HG02973 (cell line): ENCODE measurements at regions not wholly inside any gene's neighbourhood (a gene's known extent, or its start where the extent isn't known, plus 50 kb on each side); places are given as distances from the start of the nearest gene placed in this dataset.

Experiments used
- ATAC-seq: cut with Tn5 transposase; IDR thresholded peaks from one replicate; pipeline ENCODE4 v1.9.1; 2021; ENCODE audit warnings: moderate library complexity; ENCODE audit not compliant: unreplicated experiment

- ATAC-seq: no peak
Measured at GRCh38 chr15:93219859-93220420, 130.9 kb upstream of the RGMA start.

- no peak for ATAC-seq
Measured at GRCh38 chr15:93217343-93217742, 128.3 kb upstream of the RGMA start.

DNA sequence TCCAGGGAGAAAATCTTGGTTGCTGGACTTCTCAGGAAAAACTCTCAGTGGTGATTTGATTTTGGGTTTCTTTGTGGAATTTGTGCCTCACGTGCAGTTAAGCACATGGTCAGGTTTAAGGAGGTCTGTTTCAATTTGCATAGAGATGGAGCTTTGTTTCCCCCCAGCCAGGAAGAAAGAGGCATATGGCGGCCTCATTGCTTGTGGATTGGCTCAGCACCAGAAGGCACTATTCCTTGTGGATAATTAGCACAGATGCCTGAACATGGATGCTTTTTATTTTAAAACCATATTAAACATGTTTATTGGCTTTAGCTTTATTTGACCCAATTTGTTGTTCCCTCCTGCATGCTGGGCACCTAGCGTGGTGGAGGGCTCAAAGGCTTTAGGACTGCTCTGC is 125.1 kb upstream of the RGMA start:
- ATAC-seq: no peak

DNA sequence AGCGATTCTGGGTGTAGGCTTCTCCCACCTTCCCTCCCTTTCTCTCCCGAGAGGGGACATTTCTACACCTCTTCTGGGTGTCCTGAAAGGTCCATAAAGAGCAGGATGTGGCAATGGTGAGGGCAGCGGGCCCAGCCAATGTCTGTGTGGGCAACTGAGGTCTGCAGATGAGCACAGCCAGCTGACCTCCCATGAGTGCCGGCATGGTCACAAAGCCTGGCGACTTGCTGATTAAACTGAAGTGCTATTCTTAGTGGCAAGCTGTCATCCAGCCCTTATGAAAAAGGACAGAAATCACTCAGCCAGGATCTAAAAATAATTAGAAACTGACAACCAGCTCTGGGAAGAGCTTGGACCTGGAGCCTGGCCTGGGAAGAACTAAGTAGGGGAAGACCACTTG is 124.3 kb upstream of the RGMA start:
- ATAC-seq: no peak

DNA sequence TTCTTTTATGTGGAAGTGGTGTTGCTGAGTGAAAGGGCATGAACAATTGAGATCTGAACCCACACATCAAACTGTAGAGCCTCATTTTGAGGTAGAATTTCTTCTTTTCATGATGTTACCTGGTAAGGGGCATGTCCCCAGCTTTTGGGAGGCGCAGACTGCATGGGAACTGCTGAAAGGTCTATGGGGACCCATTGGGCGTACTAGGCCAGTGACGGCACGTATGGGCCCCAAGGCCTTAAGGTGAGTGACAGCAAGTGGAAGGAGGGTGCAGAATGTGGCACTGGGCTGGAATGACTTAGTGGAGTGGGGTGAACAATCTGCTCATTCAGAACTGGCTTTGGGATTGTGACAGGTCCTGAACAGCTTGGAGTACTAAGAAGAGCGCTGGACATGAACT is 123.6 kb upstream of the RGMA start:
- no peak for ATAC-seq

GRCh38 chr15:93210995-93211394 is 122.0 kb upstream of the RGMA start:
- no peak for ATAC-seq

DNA sequence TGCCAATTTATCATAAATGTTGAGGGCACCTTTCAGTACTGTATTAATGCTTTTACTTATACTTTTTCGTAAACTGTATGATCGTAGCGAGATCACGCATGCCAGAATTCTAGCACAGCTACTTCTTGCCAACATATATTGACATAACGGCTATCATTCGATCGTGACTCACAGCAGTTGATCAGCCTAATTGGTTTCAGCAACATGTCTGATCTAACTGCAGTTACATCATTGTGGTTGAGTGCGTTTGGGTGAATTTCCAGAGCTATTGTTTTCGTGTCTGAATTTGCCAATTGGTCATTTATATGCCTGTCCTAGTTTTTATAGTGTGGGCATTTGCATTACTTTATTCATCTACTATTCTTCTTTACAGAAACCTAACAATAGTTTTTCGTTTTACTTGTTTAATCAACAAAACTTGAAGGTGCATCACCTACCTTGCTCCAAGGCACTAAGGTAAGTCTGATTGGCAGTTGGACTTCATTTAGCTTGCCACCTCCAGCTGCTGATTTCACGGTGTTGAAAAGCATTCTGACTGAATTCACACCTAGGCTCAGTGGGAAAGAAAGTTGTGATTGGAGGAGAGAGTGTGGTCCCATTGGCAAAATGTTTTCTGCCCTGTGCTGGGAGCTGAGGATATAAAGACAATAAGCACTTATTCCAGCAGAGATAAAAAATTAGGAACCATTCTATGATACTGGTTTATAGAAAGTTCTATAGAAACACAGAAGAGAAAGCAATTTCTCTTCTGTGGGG is 120.9 kb upstream of the RGMA start:
- ATAC-seq: no peak

DNA sequence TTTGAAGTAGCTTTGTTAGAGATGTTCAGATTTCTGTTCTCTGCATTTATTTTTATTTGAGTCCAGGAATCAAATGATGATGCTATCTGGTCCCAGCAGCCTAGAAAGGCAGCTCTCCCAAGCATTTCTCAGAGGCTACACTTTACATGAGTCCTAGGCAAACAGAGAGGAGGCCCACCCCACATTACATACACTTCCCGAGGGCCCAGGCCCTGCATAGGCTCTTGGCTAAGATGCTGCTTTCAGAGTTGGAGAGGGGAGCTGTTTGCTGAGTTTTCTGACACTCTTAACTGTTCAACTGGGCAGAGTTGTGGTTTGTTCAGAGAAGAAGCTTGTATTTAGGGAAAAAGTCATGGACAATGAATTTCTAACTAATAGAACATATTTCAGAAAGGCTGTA is 117.9 kb upstream of the RGMA start:
- no peak for ATAC-seq

- no peak for ATAC-seq
Measured at GRCh38 chr15:93205413-93205812, 116.4 kb upstream of the RGMA start.

GRCh38 chr15:93203036-93203435 is 114.0 kb upstream of the RGMA start:
- no peak for ATAC-seq

DNA sequence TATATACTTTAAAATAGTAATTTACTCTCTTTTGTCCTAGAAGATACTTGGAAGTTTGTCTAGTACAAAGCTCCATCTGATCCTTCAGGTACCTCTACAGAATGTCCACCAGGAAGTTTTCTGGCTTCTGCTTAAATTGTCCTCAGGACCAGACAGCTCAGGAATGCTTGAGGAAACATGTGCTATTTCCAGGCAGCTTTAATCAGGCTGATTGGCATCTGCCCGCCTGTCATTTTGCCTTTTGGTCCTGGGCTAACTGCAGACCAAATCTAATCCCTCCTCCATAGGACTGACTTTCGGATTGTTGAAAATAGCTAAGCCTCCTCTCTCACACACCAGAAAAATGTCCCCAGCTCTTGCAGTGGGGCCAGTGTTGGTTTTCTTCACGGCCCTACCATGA is 113.4 kb upstream of the RGMA start:
- no peak for ATAC-seq

GRCh38 chr15:93201940-93202339 is 112.9 kb upstream of the RGMA start:
- ATAC-seq: no peak

GRCh38 chr15:93200837-93201226 is 111.8 kb upstream of the RGMA start:
- no peak for ATAC-seq

DNA sequence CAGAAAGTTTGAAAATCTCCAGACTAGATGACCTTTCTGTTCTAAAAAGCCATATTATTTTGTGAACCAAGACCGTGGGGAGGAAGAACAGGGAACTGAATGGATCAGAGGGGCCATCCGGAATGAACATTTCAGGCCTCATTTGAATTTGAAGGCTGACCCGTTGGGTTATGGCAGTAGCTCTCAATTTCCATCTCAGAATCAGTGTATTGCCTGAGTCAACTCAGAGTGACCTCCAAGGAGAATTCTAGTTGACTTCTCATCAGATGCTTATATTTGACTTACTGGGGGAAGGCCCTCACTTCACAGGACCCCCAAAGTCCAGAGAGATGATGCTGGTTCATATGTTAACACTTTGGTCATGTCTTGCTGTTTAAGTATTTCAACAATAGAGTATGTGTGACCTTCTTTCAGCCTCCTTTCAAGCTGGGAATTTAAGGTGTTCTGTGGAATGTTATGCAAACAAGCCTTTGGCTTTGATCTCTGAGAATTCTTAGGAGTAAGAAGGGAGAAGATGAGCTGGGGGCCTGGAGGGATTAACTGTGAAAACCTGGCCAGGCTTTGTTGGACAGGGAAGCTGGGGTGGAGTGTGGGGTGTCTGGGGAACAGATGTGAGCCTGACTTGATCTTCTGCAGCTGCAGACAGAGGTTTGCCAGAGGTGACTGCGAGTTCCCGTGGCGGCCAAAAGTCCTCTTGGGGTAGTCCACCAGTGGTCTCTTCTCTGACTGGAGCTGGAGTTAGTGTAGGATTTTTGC is 111.2 kb upstream of the RGMA start:
- no peak for ATAC-seq

DNA sequence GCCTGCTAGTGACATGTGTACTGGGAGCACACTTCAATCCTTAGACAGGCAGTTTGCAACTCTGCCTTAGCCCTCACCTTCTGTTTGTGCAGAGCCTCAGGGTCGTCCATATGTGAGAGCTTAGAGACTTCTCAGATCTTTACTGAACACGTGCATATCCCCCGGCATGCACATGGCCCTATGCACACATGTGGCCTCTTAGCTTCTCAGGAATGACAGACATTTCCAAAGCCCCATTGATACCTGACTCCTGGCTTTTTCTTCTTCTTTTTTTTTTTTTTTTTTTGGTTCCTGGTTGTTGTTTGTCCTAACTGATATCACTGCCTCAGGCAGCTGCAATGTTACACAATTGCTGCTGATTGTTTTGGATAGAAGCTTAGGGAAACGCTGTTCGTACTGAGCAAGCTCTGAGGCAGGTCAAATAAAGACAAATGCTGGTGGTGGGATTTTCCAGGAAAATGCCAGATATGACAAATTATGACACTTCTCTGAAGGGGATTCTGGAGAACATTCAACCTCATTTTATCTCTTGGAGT is 107.2 kb upstream of the RGMA start:
- ATAC-seq: no peak

DNA sequence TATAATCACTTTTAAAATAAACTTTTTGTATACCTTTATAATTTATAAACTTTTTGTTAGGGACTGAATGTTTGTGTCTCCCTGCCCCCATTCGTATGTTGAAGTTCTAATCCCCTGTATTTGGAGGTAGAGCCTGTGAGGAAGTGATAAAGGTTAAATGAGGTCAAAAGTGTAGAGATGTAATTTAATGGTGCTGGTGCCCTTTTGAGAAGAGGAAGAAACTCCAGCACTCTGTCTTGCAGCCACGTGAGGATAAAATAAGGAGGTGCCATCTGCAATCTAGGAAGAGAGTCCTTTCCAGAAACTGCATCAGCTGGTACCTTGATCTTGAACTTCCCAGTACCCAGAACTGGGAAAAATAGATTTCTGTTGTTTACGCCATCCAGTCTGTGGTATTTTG is 106.1 kb upstream of the RGMA start:
- no peak for ATAC-seq

- no peak for ATAC-seq
Measured at GRCh38 chr15:93190238-93190637, 101.2 kb upstream of the RGMA start.

DNA sequence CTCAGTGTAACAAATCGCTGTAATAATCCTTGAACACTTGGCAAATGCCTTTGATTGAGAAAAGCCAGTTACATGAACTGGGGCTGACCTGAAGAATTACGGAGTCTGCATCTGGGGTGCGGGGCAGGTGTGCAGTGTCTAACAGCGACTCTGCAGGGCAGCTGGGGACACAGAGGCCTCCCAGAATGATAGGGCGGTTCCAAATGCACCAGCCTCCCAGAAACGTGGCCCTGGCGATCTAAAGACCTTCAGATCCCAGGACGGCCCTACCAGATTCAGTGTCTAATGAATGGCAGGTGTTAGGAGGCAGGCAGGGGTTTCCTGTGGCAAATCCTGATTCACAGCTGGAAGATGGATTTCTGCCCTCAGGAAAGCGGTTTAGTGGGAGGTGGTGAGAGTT is 100.5 kb upstream of the RGMA start:
- no peak for ATAC-seq

GRCh38 chr15:93188236-93188635 is 99.2 kb upstream of the RGMA start:
- no peak for ATAC-seq

DNA sequence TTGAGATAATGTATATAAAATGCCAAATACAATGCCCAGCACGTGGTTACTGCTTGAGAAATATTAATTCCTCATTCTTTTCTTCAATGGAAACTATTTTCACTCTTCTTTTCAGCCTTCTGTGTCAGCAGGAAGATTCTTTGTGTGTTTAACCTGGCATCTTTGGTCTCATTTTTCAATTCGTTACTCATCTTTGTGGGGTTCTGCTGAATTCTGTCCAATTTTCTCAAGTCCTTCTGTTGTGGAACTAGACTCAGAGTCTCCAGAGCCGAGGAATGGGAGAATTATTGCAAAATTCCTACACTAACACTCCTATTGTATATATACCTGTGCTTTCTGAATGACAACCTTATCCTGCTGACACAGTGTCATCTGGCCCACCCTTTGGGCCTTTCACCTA is 96.8 kb upstream of the RGMA start:
- ATAC-seq: no peak

- no peak for ATAC-seq
Measured at GRCh38 chr15:93182703-93183205, 93.7 kb upstream of the RGMA start.

DNA sequence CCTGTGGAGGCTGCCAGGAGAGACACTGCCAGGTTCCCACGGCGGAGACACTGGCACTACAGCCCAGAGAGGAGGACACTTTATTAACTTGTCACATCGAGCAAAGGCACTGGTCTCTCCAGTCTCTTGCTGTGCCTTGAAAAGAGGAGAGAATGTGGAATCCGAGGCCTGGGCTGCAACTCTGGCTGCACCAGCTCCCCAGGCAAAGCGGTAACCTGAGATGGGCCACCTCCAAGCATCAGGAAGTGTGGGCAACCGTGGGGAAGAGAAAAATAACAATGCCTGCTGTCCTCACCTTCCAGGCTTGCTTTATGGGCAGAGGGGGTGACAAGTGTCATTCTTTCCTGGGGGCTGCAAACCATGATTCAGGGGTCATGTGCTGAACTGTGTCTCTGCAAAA is 91.6 kb upstream of the RGMA start:
- no peak for ATAC-seq
